Stimulated activated naive CD4-positive, alpha-beta T cell treated with Interleukin-2 at 50 U/mL for 16 hours (primary cell): ENCODE measurements at regions not wholly inside any gene's neighbourhood (a gene's known extent, or its start where the extent isn't known, plus 50 kb on each side); places are given as distances from the start of the nearest gene placed in this dataset.
"Not testable (repeated sequence)": the region's sequence is repeated elsewhere in the genome, so short reads cannot be mapped to it uniquely, and the experiment has no call there.

Experiments
- DNase-seq: peaks from one replicate; lab custom pipeline; 2025; lab: John Stamatoyannopoulos, UW

DNA sequence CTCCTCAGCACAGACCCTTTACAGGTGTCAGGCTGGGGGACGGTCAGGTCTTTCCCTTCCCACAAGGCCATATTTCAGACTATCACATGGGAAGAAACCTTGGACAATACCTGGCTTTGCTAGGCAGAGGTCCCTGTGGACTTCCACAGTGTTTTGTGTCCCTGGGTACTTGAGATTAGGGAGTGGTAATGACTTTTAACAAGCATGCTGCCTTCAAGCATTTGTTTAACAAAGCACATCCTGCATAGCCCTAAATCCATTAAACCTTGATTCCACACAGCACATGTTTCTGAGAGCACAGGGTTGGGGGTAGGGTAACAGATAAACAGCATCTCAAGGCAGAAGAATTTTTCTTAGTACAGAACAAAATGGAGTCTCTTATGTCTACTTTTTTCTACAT lies 451.2 kb downstream of the PLOD2 start:
- DNase-seq, result not testable (repeated sequence)

DNA sequence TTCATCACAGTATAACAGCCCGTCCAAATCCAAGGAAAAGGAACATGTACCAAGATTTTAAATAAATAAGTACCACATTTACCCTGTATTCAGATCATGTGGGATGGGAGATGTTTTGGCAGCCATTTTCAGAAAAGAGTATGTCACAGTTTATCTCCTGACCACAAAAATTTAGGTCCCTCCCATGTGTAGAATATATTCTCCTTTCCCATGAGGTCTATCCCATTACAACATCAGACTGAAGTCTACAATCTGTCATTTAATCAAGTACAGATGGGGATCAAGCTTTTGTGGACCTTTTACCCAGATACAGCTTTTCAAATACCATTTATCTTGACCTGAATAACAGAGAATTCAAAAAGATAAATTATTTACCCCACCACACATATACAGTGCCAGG lies 444.5 kb downstream of the PLOD2 start:
- DNase-seq, result no peak

DNA sequence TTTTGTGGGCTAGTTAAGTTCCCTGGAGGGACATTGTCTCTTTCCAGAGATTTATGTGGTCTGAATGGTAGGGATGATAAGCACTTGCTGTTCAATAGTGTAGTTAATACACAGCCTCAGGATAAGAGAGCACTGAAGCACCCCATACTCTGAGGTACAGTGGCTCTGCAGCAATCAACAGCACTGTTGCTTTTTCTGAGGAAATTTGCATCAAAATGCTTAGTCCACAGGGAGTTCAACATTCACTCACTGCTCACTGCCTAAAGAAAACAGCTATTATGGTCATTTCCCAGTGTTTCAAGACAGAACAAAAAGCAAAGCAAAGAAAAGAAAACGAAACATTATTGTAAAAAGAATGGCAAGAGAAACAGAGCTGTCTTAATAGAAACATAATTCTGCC lies 441.9 kb downstream of the PLOD2 start:
- no peak for DNase-seq

DNA sequence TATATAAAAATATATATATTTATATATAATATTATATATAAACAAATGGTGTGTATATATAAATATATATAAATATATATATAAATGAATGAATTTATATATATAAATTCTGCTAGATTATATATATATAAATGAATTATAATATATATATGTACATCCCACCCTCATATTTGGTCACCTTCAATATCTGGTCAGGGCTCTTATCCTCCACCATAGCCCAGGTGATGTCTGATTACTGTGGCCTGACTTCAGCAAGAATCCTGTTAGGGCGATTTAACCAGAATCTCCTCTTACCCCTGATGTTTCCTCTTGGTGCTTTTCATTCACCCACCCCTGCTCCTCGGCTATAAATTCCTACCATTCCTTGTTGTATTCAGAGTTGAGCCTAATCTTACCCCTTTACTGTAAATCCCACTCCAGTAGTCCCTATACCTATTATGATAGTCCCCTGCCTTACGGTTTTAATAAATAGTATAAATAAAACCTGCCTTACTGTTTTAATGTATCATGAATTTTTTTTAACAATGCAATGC lies 439.6 kb downstream of the PLOD2 start:
- DNase-seq, result no peak

DNA sequence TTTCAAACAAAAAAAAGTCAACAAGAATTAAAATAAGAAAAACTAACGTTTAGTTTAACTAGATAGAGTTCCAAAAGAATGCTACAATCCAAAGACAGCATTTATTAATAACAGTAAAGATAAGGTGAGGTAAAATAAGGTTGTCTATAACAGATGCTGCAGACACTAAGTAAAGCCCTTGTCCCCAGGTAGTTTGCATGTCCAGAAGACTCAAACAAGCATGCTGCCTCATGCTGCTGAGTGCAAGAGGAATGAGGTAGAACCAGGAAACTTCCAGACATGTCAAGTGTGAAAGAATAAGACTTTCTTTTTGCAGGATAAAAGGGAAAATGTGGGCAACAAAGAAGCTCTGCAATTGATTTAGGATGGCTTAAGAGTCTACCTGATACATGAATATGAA lies 439.2 kb downstream of the PLOD2 start:
- DNase-seq, result no peak

GRCh38 chr3:145727476-145727875 lies 433.5 kb downstream of the PLOD2 start:
- DNase-seq, result no peak

DNA sequence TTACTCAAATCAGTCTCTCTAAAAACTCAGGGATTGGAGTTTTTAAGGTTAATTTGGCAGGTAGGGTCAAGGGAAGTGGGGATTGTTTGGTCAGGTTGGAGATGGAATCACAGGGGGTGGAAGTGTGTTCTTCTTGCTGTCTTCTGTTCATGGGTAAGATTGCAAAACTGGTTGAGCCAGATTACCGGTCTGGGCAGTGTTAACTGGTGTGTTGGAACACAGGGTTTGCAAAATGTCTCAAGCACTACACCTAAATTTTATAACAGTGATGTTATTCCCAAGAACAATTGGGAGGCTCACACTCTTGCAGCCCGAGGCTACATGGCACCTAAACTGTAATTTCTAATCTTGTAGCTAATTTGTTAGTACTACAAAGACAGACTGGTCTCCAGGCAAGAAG lies 425.4 kb downstream of the PLOD2 start:
- no peak for DNase-seq

GRCh38 chr3:145737952-145738351 lies 423.0 kb downstream of the PLOD2 start:
- no peak for DNase-seq

DNA sequence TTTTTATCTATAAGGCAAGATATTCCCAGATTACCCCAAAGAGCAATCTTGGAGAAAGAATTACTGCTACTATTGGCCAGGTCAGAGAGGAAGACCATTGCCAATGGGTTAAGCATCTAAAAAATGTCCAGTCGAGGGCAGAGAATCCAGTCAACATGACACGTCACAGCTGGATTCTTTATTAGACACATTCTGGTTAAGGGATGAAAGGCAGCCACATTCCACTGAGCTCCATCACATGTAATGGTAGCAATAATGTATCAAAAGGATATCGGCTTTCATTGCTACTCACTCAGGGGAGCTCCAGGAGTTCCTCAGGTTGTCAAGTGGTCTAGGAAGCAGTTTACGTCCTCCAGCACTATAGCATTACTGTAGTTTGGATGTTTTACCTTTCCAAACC lies 421.1 kb downstream of the PLOD2 start:
- DNase-seq, result no peak

DNA sequence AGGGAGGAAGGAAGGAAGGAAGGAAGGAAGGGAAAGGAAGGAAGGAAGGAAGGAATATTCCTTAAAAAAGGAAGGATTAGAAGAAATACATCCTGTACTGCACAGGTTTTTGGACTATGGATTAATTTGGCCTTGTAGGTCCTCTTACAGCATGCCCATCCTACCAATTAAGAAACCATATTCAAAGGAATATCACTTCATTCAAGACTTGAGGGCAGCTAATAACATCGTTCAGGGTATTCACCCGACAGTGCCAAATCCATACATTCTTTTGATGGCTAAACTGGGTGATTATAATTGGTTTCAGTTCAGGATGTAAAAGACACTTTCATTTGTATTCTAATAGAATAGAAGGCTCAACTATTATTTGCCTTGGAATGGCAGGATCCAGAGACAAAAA lies 410.3 kb downstream of the PLOD2 start:
- DNase-seq, result no peak

DNA sequence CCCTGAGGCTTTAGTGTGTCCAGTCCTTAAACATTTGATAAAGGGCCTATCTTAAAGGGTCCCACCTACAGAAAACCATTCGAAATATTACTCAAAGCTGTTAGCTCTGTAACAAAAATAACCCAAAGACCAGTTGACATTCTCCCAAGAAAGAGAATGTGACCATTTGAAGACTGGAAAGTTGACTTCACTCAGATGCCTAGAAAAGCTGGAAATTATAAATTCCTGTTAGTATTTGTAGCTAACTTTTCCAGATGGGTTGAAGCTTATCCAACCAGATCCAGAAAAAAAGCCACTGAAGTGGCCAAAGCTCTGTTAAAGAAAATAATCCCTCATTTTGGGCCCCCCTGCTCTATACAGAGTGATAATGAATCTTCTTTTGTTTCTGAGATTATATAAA lies 408.4 kb downstream of the PLOD2 start:
- no peak for DNase-seq

GRCh38 chr3:145754605-145755289 lies 406.2 kb downstream of the PLOD2 start:
- DNase-seq, result no peak

GRCh38 chr3:145760036-145760435 lies 400.9 kb downstream of the PLOD2 start:
- no peak for DNase-seq

GRCh38 chr3:145767909-145768308 lies 393.1 kb downstream of the PLOD2 start:
- DNase-seq, result no peak

DNA sequence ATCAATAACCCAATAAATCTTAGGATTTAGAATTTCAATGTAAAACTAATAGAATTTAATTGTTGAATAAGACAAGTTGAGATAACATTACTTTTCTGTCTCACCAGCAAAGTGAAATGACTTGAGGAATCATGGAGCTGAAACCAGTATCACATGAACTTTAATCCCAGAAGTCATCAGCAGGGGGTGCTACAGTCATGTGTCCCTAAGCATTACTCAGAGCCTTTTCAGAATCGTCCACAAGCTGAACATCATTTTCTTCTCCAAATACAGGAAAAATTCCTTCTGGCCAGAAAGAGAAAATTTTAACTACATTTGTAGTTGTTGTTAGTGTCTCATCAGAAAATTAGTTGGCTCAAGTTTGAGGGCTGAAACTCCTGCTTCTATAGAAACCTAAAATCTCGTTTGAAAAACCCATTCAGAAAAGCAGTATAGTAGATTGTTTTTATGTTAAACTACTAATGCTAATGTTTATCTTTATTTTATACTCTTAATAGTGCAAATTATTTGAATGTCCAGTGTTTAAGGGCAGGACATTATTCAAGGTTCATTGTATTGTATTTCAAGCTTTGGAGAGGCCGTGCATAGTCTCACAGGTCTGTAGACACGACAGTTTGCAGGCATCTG lies 384.1 kb downstream of the PLOD2 start:
- DNase-seq, result no peak

- no peak for DNase-seq
Observed at GRCh38 chr3:145780301-145780700, 380.7 kb downstream of the PLOD2 start.

DNA sequence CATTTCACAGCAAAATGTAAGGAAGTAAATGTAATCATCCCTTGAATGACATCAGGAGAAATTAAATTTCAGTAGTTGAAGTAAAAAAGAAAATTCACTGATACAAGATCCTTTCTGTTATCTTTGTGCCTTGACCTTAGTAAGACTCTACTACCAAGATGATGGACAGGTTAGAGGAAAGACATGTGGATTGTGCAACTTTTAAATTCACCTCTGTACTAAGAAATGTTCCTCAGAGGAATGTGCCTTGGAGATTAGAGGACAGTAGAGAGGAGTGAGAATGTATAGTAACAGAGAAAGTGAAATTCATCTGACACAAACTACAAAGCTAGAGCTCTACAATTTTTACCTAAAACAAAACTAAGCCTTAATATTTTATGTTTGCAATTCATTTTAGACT lies 375.3 kb downstream of the PLOD2 start:
- DNase-seq, result no peak

- DNase-seq, result no peak
Observed at GRCh38 chr3:145798007-145798406, 363.0 kb downstream of the PLOD2 start.

DNA sequence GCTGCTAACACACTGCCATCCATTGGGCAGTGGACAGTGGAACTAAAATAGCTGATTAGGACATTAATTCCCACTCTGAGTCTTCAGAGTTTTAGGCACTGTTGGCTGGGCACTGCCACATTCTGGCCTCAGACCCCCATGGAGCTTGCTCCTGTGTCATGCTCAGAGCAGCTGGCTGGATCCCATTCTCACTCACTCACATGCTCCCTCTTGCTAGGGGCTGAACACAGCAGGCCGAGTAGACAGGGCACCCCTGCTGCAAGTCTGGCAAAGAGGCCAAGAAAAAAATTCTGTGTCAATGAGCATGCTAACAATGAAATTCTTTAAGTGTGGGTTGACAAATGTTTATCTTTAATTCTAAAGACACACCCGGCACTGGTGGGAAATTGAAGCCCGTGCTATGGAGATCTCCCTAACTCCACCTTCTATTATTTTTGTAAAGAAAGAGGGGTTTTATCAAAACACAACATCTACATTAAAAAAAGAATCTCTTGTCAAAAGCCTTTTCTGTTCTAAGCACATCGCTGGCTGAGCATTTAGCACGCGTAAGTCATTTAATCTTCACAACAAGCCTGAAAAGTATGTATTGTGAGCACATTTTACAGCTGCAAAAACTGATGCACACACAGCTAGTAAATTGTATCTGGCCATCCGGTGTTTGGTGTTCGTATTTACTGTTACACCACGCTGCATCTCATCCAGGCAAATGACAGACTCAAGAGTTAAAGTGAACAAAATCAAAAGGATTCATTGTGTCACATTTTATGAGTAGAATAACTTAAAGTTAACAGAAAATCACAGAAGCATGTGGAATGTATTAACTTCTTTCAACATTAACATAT lies 362.1 kb downstream of the PLOD2 start:
- no peak for DNase-seq

DNA sequence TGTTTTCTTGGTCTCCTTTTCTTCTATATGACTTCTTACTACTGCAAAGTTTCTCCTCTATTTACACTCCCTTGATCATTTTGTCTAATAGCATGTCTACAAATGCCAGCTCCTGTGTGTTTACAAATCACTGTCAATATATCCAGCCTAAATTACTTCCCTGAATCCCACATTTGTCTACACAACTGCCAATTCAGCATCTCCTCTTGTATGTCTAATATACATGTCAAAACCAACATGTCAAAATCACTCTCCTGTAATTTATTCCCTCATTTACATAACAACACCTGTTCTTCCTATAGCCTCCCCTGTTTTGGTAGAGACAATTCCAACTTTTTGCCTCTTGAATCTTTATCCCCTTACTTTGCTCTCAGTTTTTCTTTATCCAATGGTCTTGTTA lies 359.3 kb downstream of the PLOD2 start:
- no peak for DNase-seq

GRCh38 chr3:145807990-145808389 lies 353.0 kb downstream of the PLOD2 start:
- no peak for DNase-seq

DNA sequence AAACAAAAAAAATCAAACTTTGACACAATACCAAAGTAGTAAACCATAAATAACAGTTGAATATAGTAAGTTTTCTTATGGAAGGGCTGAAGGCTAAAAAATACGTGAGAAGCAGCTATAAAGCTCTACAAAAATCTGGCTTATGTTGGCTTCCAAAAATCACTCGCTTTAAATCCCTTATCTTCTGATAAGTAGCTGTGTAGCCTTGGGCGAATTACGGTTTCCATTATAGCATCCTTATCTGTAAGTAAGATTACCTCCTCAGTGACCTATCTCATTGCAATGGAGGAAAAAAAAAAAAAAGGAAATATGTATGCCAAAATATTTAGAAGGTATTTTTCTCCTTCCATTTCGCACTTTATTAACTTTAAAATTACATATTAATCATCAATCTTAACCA lies 348.6 kb downstream of the PLOD2 start:
- no peak for DNase-seq
